A549 (cell line): ENCODE measurements at regions not wholly inside any gene's neighbourhood (a gene's known extent, or its start where the extent isn't known, plus 50 kb on each side); places are given as distances from the start of the nearest gene placed in this dataset.

Source experiments
- CBX8 ChIP-seq: fragments of 200-600 bp; sonication (generic); IDR thresholded peaks from 2 replicates; pipeline ENCODE4 v1.6.1; 2016
- CHD2 ChIP-seq: fragments of 150-350 bp; IDR thresholded peaks from 2 replicates; pipeline ENCODE4 v1.6.1; 2014; ENCODE audit warnings: low read length; ENCODE audit not compliant: partially characterized antibody
- HDAC2 ChIP-seq: fragments of 200-600 bp; sonication (generic); IDR thresholded peaks from 2 replicates; pipeline ENCODE4 v1.6.1; 2016
- JUNB ChIP-seq: fragments of >200 bp; sonication (Bioruptor Twin); formaldehyde crosslinking; IDR thresholded peaks from 2 replicates; pipeline ENCODE4 v1.6.1; 2016
- POLR2A ChIP-seq: IDR thresholded peaks from 2 replicates; pipeline ENCODE4 v1.6.1; 2012; ENCODE audit warnings: mild to moderate bottlenecking, low read length
- RAD21 ChIP-seq, 2 experiments: fragments of >200 bp in 1 of 2; sonication (Bioruptor Twin) in 1 of 2; formaldehyde crosslinking in 1 of 2; IDR thresholded peaks in 1 of 2; conservative IDR thresholded peaks in 1 of 2; 2 replicates in 1 of 2; 3 replicates in 1 of 2; pipeline ENCODE4 v1.6.1; 2012 to 2018; ENCODE audit warnings: inconsistent platforms in 1 of 2
- ZNF302 ChIP-seq: fragments of 250-450 bp; sonication (Bioruptor Pico); IDR thresholded peaks from 2 replicates; pipeline ENCODE4 v1.9.0; 2021; ENCODE audit warnings: inconsistent platforms, mild to moderate bottlenecking, moderate library complexity
- ZSCAN20 ChIP-seq: fragments of 250-450 bp; sonication (Bioruptor Pico); IDR thresholded peaks from 2 replicates; pipeline ENCODE4 v1.8.0; 2022; ENCODE audit warnings: mild to moderate bottlenecking, moderate library complexity
- TF ChIP-seq, protein P1 (sequence below): fragments of >200 bp; sonication (Bioruptor Twin); formaldehyde crosslinking; IDR thresholded peaks from 3 replicates; pipeline ENCODE4 v1.5.1; 2016

DNA sequence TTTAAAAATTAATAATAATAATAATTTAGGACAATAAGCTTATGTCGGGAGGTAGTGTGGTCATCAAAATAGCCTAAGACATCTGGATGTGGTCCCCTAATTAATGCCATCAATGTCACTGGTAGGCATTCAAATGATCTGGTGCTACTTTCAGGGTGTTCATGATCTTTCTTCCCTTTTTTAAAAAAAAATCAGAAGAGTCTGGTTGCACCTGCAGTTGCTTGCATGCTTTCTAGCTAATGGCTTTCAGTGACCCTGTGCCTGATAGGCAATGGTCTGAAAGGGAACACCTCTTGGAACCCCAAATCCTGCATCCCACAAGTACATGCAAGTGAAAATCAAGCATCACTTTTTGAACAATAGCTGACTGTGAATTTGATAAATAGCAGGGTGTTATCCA lies 64.1 kb upstream of the KBTBD8 start:
- TF ChIP-seq CHD2 (no peak), CBX8 (no peak), HDAC2 (no peak), RAD21 (conservative IDR thresholded peaks at IDR 0.05 in 1 of 2, IDR thresholded peaks at IDR 0.05 in 1 of 2) (no peak), JUNB (no peak), ZSCAN20 (CRISPR knock-in tag) (no peak), POLR2A (no peak), ZNF302 (CRISPR knock-in tag) (no peak)
- TF ChIP-seq, protein P1, sequence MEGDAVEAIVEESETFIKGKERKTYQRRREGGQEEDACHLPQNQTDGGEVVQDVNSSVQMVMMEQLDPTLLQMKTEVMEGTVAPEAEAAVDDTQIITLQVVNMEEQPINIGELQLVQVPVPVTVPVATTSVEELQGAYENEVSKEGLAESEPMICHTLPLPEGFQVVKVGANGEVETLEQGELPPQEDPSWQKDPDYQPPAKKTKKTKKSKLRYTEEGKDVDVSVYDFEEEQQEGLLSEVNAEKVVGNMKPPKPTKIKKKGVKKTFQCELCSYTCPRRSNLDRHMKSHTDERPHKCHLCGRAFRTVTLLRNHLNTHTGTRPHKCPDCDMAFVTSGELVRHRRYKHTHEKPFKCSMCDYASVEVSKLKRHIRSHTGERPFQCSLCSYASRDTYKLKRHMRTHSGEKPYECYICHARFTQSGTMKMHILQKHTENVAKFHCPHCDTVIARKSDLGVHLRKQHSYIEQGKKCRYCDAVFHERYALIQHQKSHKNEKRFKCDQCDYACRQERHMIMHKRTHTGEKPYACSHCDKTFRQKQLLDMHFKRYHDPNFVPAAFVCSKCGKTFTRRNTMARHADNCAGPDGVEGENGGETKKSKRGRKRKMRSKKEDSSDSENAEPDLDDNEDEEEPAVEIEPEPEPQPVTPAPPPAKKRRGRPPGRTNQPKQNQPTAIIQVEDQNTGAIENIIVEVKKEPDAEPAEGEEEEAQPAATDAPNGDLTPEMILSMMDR = no peak
